Esophagus mucosa (tissue), 1 donor: ENCODE measurements at regions not wholly inside any gene's neighbourhood (a gene's known extent, or its start where the extent isn't known, plus 50 kb on each side); places are given as distances from the start of the nearest gene placed in this dataset.
A peak's percentile ranks its signal among the peaks of the same experiment; 100 is the strongest.

Experiments used
- ATAC-seq: fragments of 200-7000 bp; cut with Tn5 transposase; one replicate; pipeline ENCODE4 v1.9.1; 2020
- donor health status: DM: yes; HTN: yes; CAD: no.

- ATAC-seq: peak; percentile 79
Observed at GRCh38 chr3:43178891-43179366, 73.0 kb upstream of the POMGNT2 start.

- no peak for ATAC-seq
Observed at GRCh38 chr3:43177085-43177484, 71.2 kb upstream of the POMGNT2 start.

GRCh38 chr3:43176666-43177065, 70.8 kb upstream of the POMGNT2 start:
- ATAC-seq: no peak

GRCh38 chr3:43175541-43175940, 69.7 kb upstream of the POMGNT2 start:
- no peak for ATAC-seq

DNA sequence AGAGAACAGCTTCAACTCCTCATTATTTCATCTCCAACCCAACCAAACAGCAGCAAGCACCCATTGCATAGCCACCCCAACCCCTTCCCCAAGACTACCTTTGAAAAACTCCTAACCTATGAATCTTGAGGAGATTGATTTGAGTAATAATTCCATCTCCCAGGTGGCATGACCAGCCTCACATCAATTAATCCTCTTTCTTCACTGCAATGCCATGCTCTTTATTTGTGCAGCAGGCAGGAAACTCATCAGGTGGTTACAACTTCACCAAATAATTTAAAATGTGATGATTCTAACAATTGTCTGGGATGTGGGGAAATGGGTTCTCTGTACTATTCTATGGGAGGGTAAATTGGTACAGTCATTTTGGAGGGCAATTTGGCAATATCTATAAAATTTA, 68.1 kb upstream of the POMGNT2 start:
- no peak for ATAC-seq

- no peak for ATAC-seq
Observed at GRCh38 chr3:43171748-43172147, 65.9 kb upstream of the POMGNT2 start.

- ATAC-seq: no peak
Observed at GRCh38 chr3:43170553-43170952, 64.7 kb upstream of the POMGNT2 start.

- ATAC-seq: no peak
Observed at GRCh38 chr3:43169987-43170386, 64.1 kb upstream of the POMGNT2 start.

GRCh38 chr3:43166406-43166805, 60.5 kb upstream of the POMGNT2 start:
- no peak for ATAC-seq

- no peak for ATAC-seq
Observed at GRCh38 chr3:43165786-43166185, 59.9 kb upstream of the POMGNT2 start.

DNA sequence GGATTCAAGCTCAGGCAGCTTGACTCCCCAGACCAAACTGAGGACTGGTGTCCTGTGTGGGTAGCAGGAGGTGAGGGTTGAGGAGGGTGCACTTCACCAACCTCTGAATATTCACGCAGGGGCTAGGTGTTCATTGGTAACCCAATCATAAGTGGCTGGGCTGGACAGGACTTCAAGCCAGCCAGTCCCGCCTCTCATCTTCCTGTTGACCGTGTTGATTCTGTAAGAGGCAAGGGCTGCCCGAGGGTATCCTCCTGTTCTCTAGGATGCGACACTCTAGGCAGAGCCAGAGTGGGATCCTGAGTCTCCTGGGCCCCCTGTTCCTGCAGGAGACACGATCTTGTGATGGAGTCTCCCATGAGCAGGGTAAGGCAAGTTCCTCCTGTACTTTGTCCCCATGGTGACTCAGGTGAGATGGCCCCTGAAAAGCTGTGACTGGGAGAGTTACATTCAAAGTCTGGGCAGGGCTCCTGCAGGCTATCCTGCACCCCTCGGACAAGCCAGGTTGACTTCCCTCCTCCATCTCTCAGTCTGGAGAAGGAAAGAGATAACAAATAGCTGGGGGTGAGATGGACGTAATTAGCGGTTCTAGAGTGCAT, 58.1 kb upstream of the POMGNT2 start:
- no peak for ATAC-seq

DNA sequence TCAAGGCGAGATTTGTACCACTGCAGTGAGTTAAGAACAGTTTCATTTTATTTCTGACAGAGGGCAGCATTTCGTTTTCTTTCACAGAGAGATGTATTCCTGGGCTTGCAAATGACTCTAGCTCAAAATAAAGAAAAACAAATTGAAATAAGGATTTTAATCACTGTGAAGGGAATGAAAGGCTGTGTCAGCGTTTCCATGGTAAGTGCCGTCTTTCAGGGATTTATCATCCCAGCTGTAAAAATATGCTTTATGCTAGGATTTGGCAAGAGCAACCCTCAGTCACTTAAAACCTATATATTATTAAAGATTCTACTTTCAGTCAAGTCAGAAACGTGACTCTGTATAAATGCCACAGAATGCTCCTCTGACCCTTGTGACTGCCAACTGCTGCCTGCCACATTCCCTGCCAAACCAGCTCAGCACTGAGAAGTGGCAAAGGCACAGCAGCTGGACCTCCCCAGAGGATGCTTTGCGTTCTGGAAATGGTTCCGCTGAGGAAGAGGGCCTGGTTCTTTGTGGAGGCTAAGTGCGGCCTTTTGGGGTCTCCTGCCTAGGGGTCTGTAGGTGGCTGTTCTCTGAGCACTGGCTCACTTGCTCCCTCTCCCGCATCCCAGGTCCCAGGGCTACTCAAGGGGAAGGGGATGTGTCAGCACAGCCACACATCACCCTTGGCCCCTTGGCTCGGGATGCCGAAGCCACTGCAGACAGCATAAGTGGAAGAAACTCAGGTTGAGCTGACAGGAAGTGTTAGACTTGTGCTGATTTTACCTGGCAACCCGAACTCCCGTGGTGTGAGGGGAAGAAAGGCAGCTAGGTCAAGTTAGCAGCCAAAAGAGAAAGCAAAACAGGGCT, 56.6 kb upstream of the POMGNT2 start:
- ATAC-seq: no peak

DNA sequence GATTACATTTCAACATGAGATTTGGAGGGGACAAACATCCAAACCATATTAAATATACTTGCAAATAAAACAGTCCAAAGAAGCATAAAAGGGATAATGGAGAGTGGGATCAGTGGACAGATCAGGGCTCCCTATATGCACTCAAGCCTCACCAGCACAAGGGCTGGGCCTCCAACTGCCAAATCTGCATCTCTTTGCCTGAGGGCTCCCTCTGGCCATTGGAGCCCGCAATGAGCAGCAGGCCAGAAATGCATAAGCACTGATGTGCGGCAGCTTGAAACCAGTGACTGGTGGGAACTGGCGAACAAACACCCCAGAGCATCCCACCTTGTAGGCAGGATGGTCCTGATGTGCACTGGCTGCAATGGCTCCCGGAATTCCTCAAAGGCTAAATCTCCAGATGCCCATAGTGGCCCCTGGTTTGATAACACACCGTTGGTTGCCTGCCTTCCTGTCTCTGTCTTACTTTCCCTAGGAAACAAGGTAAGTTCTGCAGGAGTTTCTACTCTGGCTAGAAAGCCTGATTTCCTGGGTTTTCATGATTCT, 55.9 kb upstream of the POMGNT2 start:
- no peak for ATAC-seq

DNA sequence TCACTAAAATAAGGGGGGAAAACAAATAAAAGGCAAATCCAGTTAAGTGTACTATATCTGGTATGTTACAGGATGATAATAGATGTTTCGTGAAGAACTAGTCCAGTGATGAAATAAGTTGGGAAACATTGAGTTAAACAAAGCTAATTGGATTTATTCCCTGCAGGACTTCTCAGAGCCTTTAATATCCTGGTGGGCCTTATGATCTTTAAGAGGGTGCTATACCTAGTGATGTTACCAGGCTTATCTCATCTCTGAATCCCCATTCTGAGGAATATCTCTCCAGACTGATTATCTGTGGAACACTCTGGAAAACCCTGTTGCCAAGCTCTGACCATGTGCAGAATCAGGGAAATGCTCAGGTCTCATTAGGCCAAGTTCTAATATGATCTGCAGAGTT, 54.8 kb upstream of the POMGNT2 start:
- no peak for ATAC-seq

DNA sequence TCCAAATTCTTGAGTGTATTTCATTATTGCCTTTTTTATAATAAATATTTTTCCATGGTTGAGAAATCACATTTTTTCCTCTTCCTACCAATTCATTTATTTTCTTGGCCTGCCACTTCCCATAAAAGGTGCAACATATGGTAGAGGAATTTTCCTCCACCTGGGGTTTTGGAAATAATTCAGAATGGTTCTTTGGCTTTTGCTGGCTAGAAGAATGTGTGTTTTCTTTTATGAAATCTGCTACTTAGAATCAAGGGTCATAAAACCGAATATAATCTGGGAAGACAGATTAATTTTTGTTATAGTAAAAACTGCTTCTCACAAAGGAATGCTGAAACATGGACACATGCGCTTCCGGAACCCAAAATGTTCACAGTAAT, 54.0 kb upstream of the POMGNT2 start:
- no peak for ATAC-seq

- ATAC-seq: no peak
Observed at GRCh38 chr3:43159131-43159875, 53.4 kb upstream of the POMGNT2 start.

DNA sequence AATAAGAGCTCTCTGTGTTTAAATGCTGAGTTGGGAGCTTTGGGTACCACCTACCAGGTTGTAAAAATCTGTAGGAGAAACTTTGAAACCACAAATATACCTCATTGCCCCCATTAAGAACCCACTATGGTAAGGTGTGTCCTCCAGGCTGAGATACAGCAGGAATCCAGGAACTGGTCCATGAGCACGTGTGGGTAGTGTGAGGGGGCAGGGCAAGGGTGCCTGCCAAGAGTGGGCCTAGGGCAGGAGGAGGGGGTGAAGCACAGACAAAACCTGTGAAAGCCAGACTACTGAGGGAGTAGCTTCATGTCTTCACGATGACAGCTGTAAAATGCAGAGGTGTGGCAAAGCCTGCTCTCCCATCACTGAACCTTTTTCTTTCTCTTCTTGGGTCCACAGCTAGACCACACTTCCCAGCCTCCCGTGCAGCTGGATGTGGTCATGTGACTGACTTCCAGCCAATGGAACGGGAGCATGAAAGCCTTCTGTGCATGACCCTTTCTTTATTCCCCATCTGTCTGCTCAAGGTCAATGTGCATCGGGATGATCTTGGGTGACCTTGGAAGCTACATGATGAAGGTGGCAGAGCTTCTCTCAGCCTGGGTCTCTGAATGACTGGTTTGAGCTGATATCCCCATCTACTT, 51.1 kb upstream of the POMGNT2 start:
- no peak for ATAC-seq

DNA sequence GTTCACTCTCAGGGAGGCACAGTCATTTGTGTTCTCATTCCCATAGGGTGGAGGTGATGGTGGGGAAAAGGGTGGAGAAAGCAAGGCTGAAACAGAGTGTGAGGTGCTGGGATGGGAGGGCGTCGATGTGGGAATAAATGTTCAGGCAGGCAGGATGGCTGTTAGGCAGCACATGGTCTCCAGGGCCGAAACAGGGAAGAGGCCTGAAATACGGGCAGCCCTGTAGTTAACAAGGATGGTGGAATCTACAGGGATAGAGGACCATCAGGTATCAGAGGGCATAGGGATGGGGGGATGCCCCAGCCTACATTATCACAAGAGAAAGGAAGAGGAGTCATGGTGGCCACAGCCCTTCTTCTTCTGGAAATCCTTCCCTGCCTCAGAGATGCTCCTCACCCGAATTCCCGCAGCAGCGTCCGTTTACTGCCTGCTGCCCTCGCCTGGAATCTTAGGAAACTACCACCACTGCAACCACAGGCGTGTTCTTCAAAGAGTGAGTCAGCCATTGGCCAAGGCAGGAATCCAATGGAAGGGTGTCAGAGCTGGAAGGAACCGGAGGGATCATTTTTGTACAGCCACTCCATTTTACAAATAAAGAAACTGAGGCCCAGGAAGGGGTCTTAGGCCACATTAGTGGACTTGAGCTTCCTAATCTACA, 49.7 kb upstream of the POMGNT2 start:
- ATAC-seq: peak; percentile 80
